H9 (cell line): ENCODE measurements at regions not wholly inside any gene's neighbourhood (a gene's known extent, or its start where the extent isn't known, plus 50 kb on each side); places are given as distances from the start of the nearest gene placed in this dataset.

Experiments
- DNase-seq: peaks from one replicate; pipeline ENCODE4 v3.0.0-alpha.2; 2017
- H2AFZ ChIP-seq: one replicate; pipeline ENCODE4 v1.6.1; 2013; ENCODE audit warnings: mild to moderate bottlenecking, low read length, control low read depth, moderate library complexity
- H2AK5ac ChIP-seq: 2 replicates; pipeline ENCODE4 v1.6.1; 2013; ENCODE audit warnings: low read length, control low read depth, mixed read lengths; ENCODE audit not compliant: insufficient read length
- H2BK120ac ChIP-seq: one replicate; pipeline ENCODE4 v1.6.1; 2013; ENCODE audit warnings: low read depth, mild to moderate bottlenecking, low read length, control low read depth, inconsistent platforms; ENCODE audit not compliant: poor library complexity, severe bottlenecking
- H2BK12ac ChIP-seq: 2 replicates; pipeline ENCODE4 v1.6.1; 2013; ENCODE audit warnings: low read length, control low read depth, mixed read lengths, low read depth; ENCODE audit not compliant: insufficient read length
- H2BK15ac ChIP-seq: 2 replicates; pipeline ENCODE4 v1.6.1; 2013; ENCODE audit warnings: low read depth, low read length, control low read depth
- H2BK20ac ChIP-seq: one replicate; pipeline ENCODE4 v1.6.1; 2013; ENCODE audit warnings: low read depth, mild to moderate bottlenecking, low read length, control low read depth, inconsistent platforms; ENCODE audit not compliant: poor library complexity, severe bottlenecking
- H2BK5ac ChIP-seq: 2 replicates; pipeline ENCODE4 v1.6.1; 2013; ENCODE audit warnings: low read length, control low read depth, mixed read lengths; ENCODE audit not compliant: insufficient read length
- H3K14ac ChIP-seq: 2 replicates; pipeline ENCODE4 v1.6.1; 2013; ENCODE audit warnings: low read length, control low read depth; ENCODE audit not compliant: insufficient read depth
- H3K18ac ChIP-seq: 2 replicates; pipeline ENCODE4 v1.6.1; 2013; ENCODE audit warnings: low read depth, mild to moderate bottlenecking, mixed read lengths, low read length, control low read depth; ENCODE audit not compliant: insufficient read length
- H3K23ac ChIP-seq: 2 replicates; pipeline ENCODE4 v1.6.1; 2013; ENCODE audit warnings: low read length, control low read depth, mixed read lengths, low read depth; ENCODE audit not compliant: insufficient read length
- H3K23me2 ChIP-seq: 2 replicates; pipeline ENCODE4 v1.6.1; 2013; ENCODE audit warnings: low read depth, mild to moderate bottlenecking, mixed read lengths, low read length, control low read depth; ENCODE audit not compliant: insufficient read length, poor library complexity, severe bottlenecking
- H3K27ac ChIP-seq: 2 replicates; pipeline ENCODE4 v1.5.1; 2013; ENCODE audit warnings: low read length, control low read depth, mixed read lengths, low read depth; ENCODE audit not compliant: insufficient read length
- H3K27me3 ChIP-seq: 2 replicates; pipeline ENCODE4 v1.6.1; 2013; ENCODE audit warnings: low read length, control low read depth, inconsistent platforms; ENCODE audit not compliant: insufficient read depth
- H3K4ac ChIP-seq: 2 replicates; pipeline ENCODE4 v1.6.1; 2013; ENCODE audit warnings: low read depth, mild to moderate bottlenecking, control low read depth, inconsistent platforms, low read length, moderate library complexity
- H3K4me1 ChIP-seq: 2 replicates; pipeline ENCODE4 v1.6.1; 2013; ENCODE audit warnings: low read length, control low read depth, inconsistent platforms; ENCODE audit not compliant: insufficient read depth
- H3K4me2 ChIP-seq: 2 replicates; pipeline ENCODE4 v1.6.1; 2013; ENCODE audit warnings: low read length, control low read depth, mixed read lengths; ENCODE audit not compliant: insufficient read length, insufficient read depth
- H3K56ac ChIP-seq: 2 replicates; pipeline ENCODE4 v1.6.1; 2013; ENCODE audit warnings: low read depth, mild to moderate bottlenecking, mixed read lengths, low read length, control low read depth; ENCODE audit not compliant: insufficient read length
- H3K79me1 ChIP-seq: 2 replicates; pipeline ENCODE4 v1.6.1; 2013; ENCODE audit warnings: low read depth, mild to moderate bottlenecking, moderate library complexity, low read length, control low read depth, inconsistent platforms; ENCODE audit not compliant: insufficient read depth, poor library complexity, severe bottlenecking
- H3K79me2 ChIP-seq: 2 replicates; pipeline ENCODE4 v1.6.1; 2013; ENCODE audit warnings: low read length, control low read depth, inconsistent platforms; ENCODE audit not compliant: insufficient read depth
- H3K9ac ChIP-seq: 2 replicates; pipeline ENCODE4 v1.6.1; 2013; ENCODE audit warnings: low read length, control low read depth, mixed read lengths; ENCODE audit not compliant: insufficient read length; ENCODE audit errors: extremely low read depth
- H3K9me3 ChIP-seq: one replicate; pipeline ENCODE4 v1.6.1; 2013; ENCODE audit warnings: low read depth, low read length, inconsistent platforms; ENCODE audit not compliant: control insufficient read depth
- H3T11ph ChIP-seq: one replicate; pipeline ENCODE4 v1.6.1; 2013; ENCODE audit warnings: mild to moderate bottlenecking, low read length, control low read depth, inconsistent platforms
- H4K20me1 ChIP-seq: one replicate; pipeline ENCODE4 v1.6.1; 2013; ENCODE audit not compliant: control insufficient read depth, insufficient read length, insufficient read depth
- H4K5ac ChIP-seq: 2 replicates; pipeline ENCODE4 v1.6.1; 2013; ENCODE audit warnings: low read depth, mild to moderate bottlenecking, mixed read lengths, low read length, control low read depth; ENCODE audit not compliant: insufficient read length
- H4K8ac ChIP-seq: replicated peaks from 2 replicates; pipeline ENCODE4 v1.6.1; 2013; ENCODE audit warnings: low read length, control low read depth, mixed read lengths, low read depth; ENCODE audit not compliant: insufficient read length
- H4K91ac ChIP-seq: 2 replicates; pipeline ENCODE4 v1.6.1; 2013; ENCODE audit warnings: low read depth, mild to moderate bottlenecking, moderate library complexity, mixed read lengths, low read length, control low read depth; ENCODE audit not compliant: insufficient read length
- H3K27ac Mint-ChIP-seq, 3 experiments: 2 replicates in 2 of 3; 3 replicates in 1 of 3; pipeline ENCODE4 v1.8.0; 2020 to 2021; ENCODE audit warnings: mixed read lengths in 3 of 3, mild to moderate bottlenecking in 1 of 3, moderate library complexity in 1 of 3
- H3K27me3 Mint-ChIP-seq: 2 replicates; pipeline ENCODE4 v1.8.0; 2021; ENCODE audit warnings: low read depth, mild to moderate bottlenecking, moderate library complexity, mixed read lengths
- H3K36me3 Mint-ChIP-seq, 3 experiments: 2 replicates in 2 of 3; 3 replicates in 1 of 3; pipeline ENCODE4 v1.8.0; 2020 to 2021; ENCODE audit warnings: low read depth in 3 of 3, mixed read lengths in 3 of 3; ENCODE audit not compliant: insufficient read depth in 1 of 3
- H3K4me1 Mint-ChIP-seq, 2 experiments: 2 replicates each; pipeline ENCODE4 v1.8.0; 2020; ENCODE audit warnings: mixed read lengths in 2 of 2
- H3K4me3 Mint-ChIP-seq, 2 experiments: 2 replicates in 1 of 2; 3 replicates in 1 of 2; pipeline ENCODE4 v1.8.0; 2020 to 2021; ENCODE audit warnings: mild to moderate bottlenecking in 2 of 2, mixed read lengths in 2 of 2, moderate library complexity in 1 of 2
- H3K9me3 Mint-ChIP-seq, 2 experiments: 2 replicates in 1 of 2; 3 replicates in 1 of 2; pipeline ENCODE4 v1.8.0; 2020; ENCODE audit warnings: mild to moderate bottlenecking in 2 of 2, mixed read lengths in 2 of 2, moderate library complexity in 1 of 2
- CTCF ChIP-seq: fragments of 200-600 bp; sonication (generic); conservative IDR thresholded peaks from 3 replicates; pipeline ENCODE4 v1.8.0; 2021; ENCODE audit warnings: antibody characterized with exemption, mild to moderate bottlenecking
- WGBS: extraction: QIAGEN DNeasy Blood & Tissue Kit; methylation state at CpG from one replicate; pipeline ENCODE4 v1.1.7; 2013; ENCODE audit warnings: missing lambda C conversion rate, low lambda C conversion rate, mixed read lengths; ENCODE audit not compliant: insufficient read length; ENCODE audit errors: extremely low coverage; 5-methylcytosine and 5-hydroxymethylcytosine counted together

- H3K56ac ChIP-seq: no peak overlapping the region
- Mint-ChIP-seq H3K27ac (no peak overlapping the region), H3K27me3 (no peaks in the 10 kb centered on the region), H3K36me3 (peaks cover 0 to 3% (median 0%) of the 10 kb centered on the region in 3 experiments; a peak in 2 of 7 replicates), H3K4me1 (no peaks in the 10 kb centered on the region), H3K9me3 (peaks cover 0 to 3% of the 10 kb centered on the region in 2 experiments; a peak in 2 of 5 replicates), H3K4me3 (no peak overlapping the region)
- no peaks in the 10 kb centered on the region for H3K23me2 ChIP-seq
- no peaks in the 10 kb centered on the region for H3K4me1 ChIP-seq
- no peak overlapping the region for H4K5ac ChIP-seq
- WGBS: no CpG with 5 or more reads among the region's 2 CpGs
- H3T11ph ChIP-seq: no peak overlapping the region
- no peak overlapping the region for H3K14ac ChIP-seq
- no peaks in the 10 kb centered on the region for H3K9me3 ChIP-seq
- DNase-seq: no peak
- TF ChIP-seq CTCF: no peak
- H2BK5ac ChIP-seq: no peak overlapping the region
- no peak overlapping the region for H3K27ac ChIP-seq
- H3K23ac ChIP-seq: no peak overlapping the region
- no peaks in the 10 kb centered on the region for H3K27me3 ChIP-seq
- H2AFZ ChIP-seq: no peak overlapping the region
- no peak overlapping the region for H2BK120ac ChIP-seq
- H2BK20ac ChIP-seq: no peak overlapping the region
- H4K91ac ChIP-seq: no peak overlapping the region
- H3K4ac ChIP-seq: no peak overlapping the region
- H2BK12ac ChIP-seq: no peak overlapping the region
- no peaks in the 10 kb centered on the region for H3K79me1 ChIP-seq
- no peak overlapping the region for H4K8ac ChIP-seq
- no peak overlapping the region for H2AK5ac ChIP-seq
- H3K4me2 ChIP-seq: no peak overlapping the region
- no peak overlapping the region for H3K18ac ChIP-seq
- H3K79me2 ChIP-seq: no peaks in the 10 kb centered on the region
- no peak overlapping the region for H2BK15ac ChIP-seq
- H4K20me1 ChIP-seq: no peaks in the 10 kb centered on the region
- H3K9ac ChIP-seq: no peak overlapping the region
Observed at GRCh38 chr7:80393786-80394185, 118.1 kb downstream of the GNAT3 start.
